Activated T-helper 9 cell treated with anti-CD3 and anti-CD28 coated beads, Interleukin-2, amount 50 U/mL, for 16 hours (primary cell): ENCODE measurements at regions not wholly inside any gene's neighbourhood (a gene's known extent, or its start where the extent isn't known, plus 50 kb on each side); places are given as distances from the start of the nearest gene placed in this dataset.
"Not testable (repeated sequence)": the region's sequence is repeated elsewhere in the genome, so short reads cannot be mapped to it uniquely, and the experiment has no call there.

Experiments
- DNase-seq: peaks from one replicate; pipeline ENCODE4 v3.0.0-alpha.2; 2020; ENCODE audit warnings: low read depth

- DNase-seq, result no peak
Measured at GRCh38 chr6:169923468-169924464, 172.3 kb downstream of the ERMARD start.

GRCh38 chr6:169921853-169922824 lies 170.7 kb downstream of the ERMARD start:
- no peak for DNase-seq

- DNase-seq, result no peak
Measured at GRCh38 chr6:169921217-169921616, 169.8 kb downstream of the ERMARD start.

GRCh38 chr6:169920359-169921020 lies 169.1 kb downstream of the ERMARD start:
- no peak for DNase-seq

- no peak for DNase-seq
Measured at GRCh38 chr6:169918954-169919549, 167.6 kb downstream of the ERMARD start.

GRCh38 chr6:169918239-169918953 lies 167.0 kb downstream of the ERMARD start:
- DNase-seq, result no peak

- no peak for DNase-seq
Measured at GRCh38 chr6:169917153-169917552, 165.7 kb downstream of the ERMARD start.

- DNase-seq, result no peak
Measured at GRCh38 chr6:169915769-169916550, 164.5 kb downstream of the ERMARD start.

GRCh38 chr6:169913745-169914144 lies 162.3 kb downstream of the ERMARD start:
- not testable (repeated sequence) for DNase-seq

- no peak for DNase-seq
Measured at GRCh38 chr6:169913096-169913638, 161.7 kb downstream of the ERMARD start.

- DNase-seq, result no peak
Measured at GRCh38 chr6:169912266-169913095, 161.1 kb downstream of the ERMARD start.

- DNase-seq, result no peak
Measured at GRCh38 chr6:169911264-169912263, 160.1 kb downstream of the ERMARD start.

- no peak for DNase-seq
Measured at GRCh38 chr6:169909113-169909512, 157.7 kb downstream of the ERMARD start.

GRCh38 chr6:169908403-169908933 lies 157.0 kb downstream of the ERMARD start:
- DNase-seq, result no peak

- DNase-seq, result no peak
Measured at GRCh38 chr6:169907419-169908115, 156.1 kb downstream of the ERMARD start.

GRCh38 chr6:169906688-169907418 lies 155.4 kb downstream of the ERMARD start:
- DNase-seq, result no peak
